ENCODE measurements at regions not wholly inside any gene's neighbourhood (a gene's known extent, or its start where the extent isn't known, plus 50 kb on each side); places are given as distances from the start of the nearest gene placed in this dataset.

- DNase-seq (ENCODE audit: low spot score), result no peak
These were observed 442.5 kb downstream of the XPNPEP1 start for GRCh38 chr10:109480836-109481235.

- no peak for DNase-seq (ENCODE audit: low spot score)
These were observed 447.4 kb downstream of the XPNPEP1 start for GRCh38 chr10:109475711-109476421.

GRCh38 chr10:109474812-109475211 is 448.5 kb downstream of the XPNPEP1 start:
- DNase-seq (ENCODE audit: low spot score), result no peak

GRCh38 chr10:109474261-109474660 is 449.1 kb downstream of the XPNPEP1 start:
- no peak for DNase-seq (ENCODE audit: low spot score)

GRCh38 chr10:109467551-109467950 is 455.8 kb downstream of the XPNPEP1 start:
- DNase-seq (ENCODE audit: low spot score), result no peak

- DNase-seq (ENCODE audit: low spot score), result no peak
These were observed 458.4 kb downstream of the XPNPEP1 start for GRCh38 chr10:109464949-109465348.

GRCh38 chr10:109457302-109457638 is 466.0 kb downstream of the XPNPEP1 start:
- DNase-seq (ENCODE audit: low spot score), result no peak

GRCh38 chr10:109456566-109457301 is 466.6 kb downstream of the XPNPEP1 start:
- DNase-seq (ENCODE audit: low spot score), result no peak

GRCh38 chr10:109454691-109455090 is 468.6 kb downstream of the XPNPEP1 start:
- DNase-seq (ENCODE audit: low spot score), result no peak

GRCh38 chr10:109451879-109452278 is 471.4 kb downstream of the XPNPEP1 start:
- no peak for DNase-seq (ENCODE audit: low spot score)

- no peak for DNase-seq (ENCODE audit: low spot score)
These were observed 472.6 kb downstream of the XPNPEP1 start for GRCh38 chr10:109450702-109451101.

GRCh38 chr10:109433434-109433833 is 489.9 kb downstream of the XPNPEP1 start:
- no peak for DNase-seq (ENCODE audit: low spot score)

- no peak for DNase-seq (ENCODE audit: low spot score)
These were observed 491.0 kb downstream of the XPNPEP1 start for GRCh38 chr10:109432281-109432680.

GRCh38 chr10:109430799-109431198 is 492.5 kb downstream of the XPNPEP1 start:
- no peak for DNase-seq (ENCODE audit: low spot score)

GRCh38 chr10:109430043-109430760 is 493.1 kb downstream of the XPNPEP1 start:
- no peak for DNase-seq (ENCODE audit: low spot score)

GRCh38 chr10:109428775-109429491 is 494.4 kb downstream of the XPNPEP1 start:
- no peak for DNase-seq (ENCODE audit: low spot score)

GRCh38 chr10:109427411-109427810 is 495.9 kb downstream of the XPNPEP1 start:
- no peak for DNase-seq (ENCODE audit: low spot score)

GRCh38 chr10:109426987-109427386 is 496.3 kb downstream of the XPNPEP1 start:
- DNase-seq (ENCODE audit: low spot score), result no peak

GRCh38 chr10:109418795-109419194 is 504.5 kb downstream of the XPNPEP1 start:
- no peak for DNase-seq (ENCODE audit: low spot score)

- DNase-seq (ENCODE audit: low spot score), result no peak
These were observed 505.5 kb downstream of the XPNPEP1 start for GRCh38 chr10:109417803-109418202.

GRCh38 chr10:109412353-109412752 is 511.0 kb downstream of the XPNPEP1 start:
- DNase-seq (ENCODE audit: low spot score), result no peak

- DNase-seq (ENCODE audit: low spot score), result no peak
These were observed 511.4 kb downstream of the XPNPEP1 start for GRCh38 chr10:109411917-109412316.
